Activated B cell treated with CpG ODN at 0.5 μM for 24 hours (primary cell): ENCODE measurements at regions not wholly inside any gene's neighbourhood (a gene's known extent, or its start where the extent isn't known, plus 50 kb on each side); places are given as distances from the start of the nearest gene placed in this dataset.
"Not testable (repeated sequence)": the region's sequence is repeated elsewhere in the genome, so short reads cannot be mapped to it uniquely, and the experiment has no call there.

ENCODE experiments used
- ATAC-seq: fragments of 200-7000 bp; cut with Tn5 transposase; one replicate; pipeline ENCODE4 v1.10.0; 2021; ENCODE audit warnings: low read depth, mild to moderate bottlenecking, moderate library complexity
- CTCF ChIA-PET: fragments of 350-600 bp; sonication (Branson Sonifier 250); formaldehyde crosslinking; loops from one replicate; lab custom pipeline; 2021; ENCODE audit warnings: antibody characterized with exemption; lab: Charles Lee
- POLR2A ChIA-PET: fragments of 350-600 bp; sonication (Branson Sonifier 250); formaldehyde crosslinking; loops from one replicate; lab custom pipeline; 2021; ENCODE audit warnings: antibody characterized with exemption; lab: Charles Lee
- DNase-seq: peaks from one replicate; pipeline ENCODE4 v3.0.0; 2022
- H3K27ac Mint-ChIP-seq: one replicate; pipeline ENCODE4 v1.8.0; 2020; ENCODE audit warnings: mixed read lengths
- H3K27me3 Mint-ChIP-seq: one replicate; pipeline ENCODE4 v1.8.0; 2021; ENCODE audit warnings: mixed read lengths
- H3K36me3 Mint-ChIP-seq: one replicate; pipeline ENCODE4 v1.8.0; 2021; ENCODE audit warnings: low read depth, mixed read lengths
- H3K4me1 Mint-ChIP-seq: one replicate; pipeline ENCODE4 v1.8.0; 2021; ENCODE audit warnings: mixed read lengths
- H3K4me3 Mint-ChIP-seq: one replicate; pipeline ENCODE4 v1.8.0; 2020; ENCODE audit warnings: mild to moderate bottlenecking, mixed read lengths
- H3K9me3 Mint-ChIP-seq: one replicate; pipeline ENCODE4 v1.8.0; 2020; ENCODE audit warnings: mixed read lengths
- intact Hi-C: fragments of 100-400 bp; cut with micrococcal nuclease; formaldehyde crosslinking; loops from one replicate; pipeline ENCODE4 v1.15.1; 2024
- TF ChIP-seq, protein P1 (sequence below): fragments of 200-600 bp; IDR thresholded peaks from one replicate; pipeline ENCODE4 v1.8.0; 2022; ENCODE audit warnings: antibody characterized with exemption, mild to moderate bottlenecking

DNA sequence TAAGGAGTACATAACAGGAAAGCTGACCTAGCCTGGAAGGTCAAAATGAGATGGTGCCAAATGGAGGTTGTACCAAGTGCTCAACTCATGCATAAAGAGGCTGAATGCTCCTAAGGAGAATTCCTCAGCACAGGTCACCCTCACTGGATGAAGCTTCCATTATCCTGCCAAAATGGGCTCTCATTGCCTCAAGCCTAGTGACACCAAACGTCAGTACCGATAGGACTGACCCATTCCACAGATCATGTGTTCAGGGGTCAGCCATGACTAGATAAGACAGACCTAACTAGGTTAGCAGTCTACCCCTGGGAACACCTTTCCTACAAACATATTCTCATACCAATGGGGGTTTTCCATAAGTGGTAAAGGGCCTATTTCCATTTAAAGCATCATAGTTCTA, 160.7 kb downstream of the MEX3B start:
- ATAC-seq (no peak), DNase-seq (no peak)
- H3K9me3 Mint-ChIP-seq: peaks cover 3% of the 10 kb centered on the region
- POLR2A ChIA-PET: no interaction called here
- intact Hi-C loops: no loop called here
- no peak overlapping the region for H3K4me3 Mint-ChIP-seq
- CTCF ChIA-PET: no interaction called here
- H3K27me3 Mint-ChIP-seq: peaks cover 17% of the 10 kb centered on the region
- H3K27ac Mint-ChIP-seq: no peak overlapping the region
- TF ChIP-seq, protein P1, sequence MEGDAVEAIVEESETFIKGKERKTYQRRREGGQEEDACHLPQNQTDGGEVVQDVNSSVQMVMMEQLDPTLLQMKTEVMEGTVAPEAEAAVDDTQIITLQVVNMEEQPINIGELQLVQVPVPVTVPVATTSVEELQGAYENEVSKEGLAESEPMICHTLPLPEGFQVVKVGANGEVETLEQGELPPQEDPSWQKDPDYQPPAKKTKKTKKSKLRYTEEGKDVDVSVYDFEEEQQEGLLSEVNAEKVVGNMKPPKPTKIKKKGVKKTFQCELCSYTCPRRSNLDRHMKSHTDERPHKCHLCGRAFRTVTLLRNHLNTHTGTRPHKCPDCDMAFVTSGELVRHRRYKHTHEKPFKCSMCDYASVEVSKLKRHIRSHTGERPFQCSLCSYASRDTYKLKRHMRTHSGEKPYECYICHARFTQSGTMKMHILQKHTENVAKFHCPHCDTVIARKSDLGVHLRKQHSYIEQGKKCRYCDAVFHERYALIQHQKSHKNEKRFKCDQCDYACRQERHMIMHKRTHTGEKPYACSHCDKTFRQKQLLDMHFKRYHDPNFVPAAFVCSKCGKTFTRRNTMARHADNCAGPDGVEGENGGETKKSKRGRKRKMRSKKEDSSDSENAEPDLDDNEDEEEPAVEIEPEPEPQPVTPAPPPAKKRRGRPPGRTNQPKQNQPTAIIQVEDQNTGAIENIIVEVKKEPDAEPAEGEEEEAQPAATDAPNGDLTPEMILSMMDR: no peak
- H3K4me1 Mint-ChIP-seq: peaks cover 8% of the 10 kb centered on the region
- no peaks in the 10 kb centered on the region for H3K36me3 Mint-ChIP-seq

DNA sequence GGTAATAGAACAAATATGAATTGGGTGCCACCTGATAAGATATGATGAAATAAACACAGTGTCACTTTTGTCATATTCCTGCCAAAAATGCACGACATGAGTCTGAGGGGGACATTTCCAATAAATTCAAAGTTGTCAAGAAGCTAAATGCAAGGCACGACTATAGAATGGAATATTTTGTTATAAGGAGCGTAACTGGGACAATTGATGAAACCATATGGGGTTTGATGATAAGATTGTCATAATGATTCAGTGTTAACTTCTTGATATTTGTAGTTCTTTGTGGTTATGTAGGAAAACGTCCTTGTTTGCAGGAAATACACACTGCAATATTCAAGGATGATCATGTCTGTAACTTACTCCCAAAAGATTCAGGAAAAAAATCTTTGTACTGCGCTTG, 163.3 kb downstream of the MEX3B start:
- no peak overlapping the region for H3K27ac Mint-ChIP-seq
- peaks cover 11% of the 10 kb centered on the region for H3K4me1 Mint-ChIP-seq
- TF ChIP-seq, protein P1: no peak
- no peak for DNase-seq
- ATAC-seq: no peak
- peaks cover 3% of the 10 kb centered on the region for H3K9me3 Mint-ChIP-seq
- ChIA-PET CTCF (no interaction called here), POLR2A (no interaction called here)
- peaks cover 17% of the 10 kb centered on the region for H3K27me3 Mint-ChIP-seq
- H3K4me3 Mint-ChIP-seq: no peak overlapping the region
- intact Hi-C loops: no loop called here
- no peaks in the 10 kb centered on the region for H3K36me3 Mint-ChIP-seq

DNA sequence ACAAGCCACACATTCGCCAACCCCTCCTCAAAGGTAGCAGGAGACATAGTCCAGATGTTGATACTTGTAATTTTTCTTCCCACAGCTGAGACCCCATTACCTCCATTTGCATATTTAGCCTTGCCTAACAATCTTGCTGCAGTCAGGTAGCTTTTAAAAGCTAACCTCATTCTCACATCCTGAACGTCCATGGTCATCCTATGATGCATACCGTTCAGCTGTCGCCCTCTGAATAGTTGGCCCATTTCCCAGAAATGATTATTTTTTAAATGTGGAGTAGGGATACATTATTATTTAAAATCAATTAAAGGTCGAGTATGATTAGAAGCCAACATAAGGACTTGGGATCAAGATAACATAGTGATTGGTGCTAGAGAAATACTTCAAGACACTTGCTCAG, 165.0 kb downstream of the MEX3B start:
- POLR2A ChIA-PET: no interaction called here
- H3K27me3 Mint-ChIP-seq: peaks cover 10% of the 10 kb centered on the region
- intact Hi-C loops: no loop called here

DNA sequence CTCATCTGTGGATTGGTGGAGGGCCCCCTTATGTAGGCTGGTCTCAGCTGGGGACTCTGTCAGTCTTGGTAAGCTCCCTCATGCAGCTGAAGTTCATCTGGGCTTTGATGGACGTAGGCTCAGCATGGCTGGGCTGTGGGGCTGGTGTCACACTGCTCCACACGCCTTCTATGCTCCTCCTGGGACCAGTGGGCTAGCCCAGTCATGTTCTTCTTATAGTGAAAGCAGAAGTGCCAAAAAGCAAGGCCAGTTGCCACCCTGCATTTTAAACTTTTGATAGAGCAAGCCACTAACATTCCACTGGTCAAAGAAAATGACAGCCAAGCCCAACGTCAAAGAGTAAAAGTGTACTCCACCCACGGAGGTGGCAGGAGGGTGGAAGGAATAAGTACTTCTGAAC, 165.5 kb downstream of the MEX3B start:
- intact Hi-C loops: no loop called here
- DNase-seq: no peak
- H3K9me3 Mint-ChIP-seq: no peaks in the 10 kb centered on the region
- H3K27me3 Mint-ChIP-seq: peaks cover 8% of the 10 kb centered on the region
- ChIA-PET CTCF (no interaction called here), POLR2A (no interaction called here)
- H3K27ac Mint-ChIP-seq: no peak overlapping the region
- ATAC-seq: peak; percentile 77
- no peaks in the 10 kb centered on the region for H3K36me3 Mint-ChIP-seq
- TF ChIP-seq, protein P1: no peak
- H3K4me3 Mint-ChIP-seq: no peak overlapping the region
- peaks cover 11% of the 10 kb centered on the region for H3K4me1 Mint-ChIP-seq

More for the DNA sequence above, 165.0 kb downstream of the MEX3B start:
- Mint-ChIP-seq H3K36me3 (no peaks in the 10 kb centered on the region), H3K4me1 (peaks cover 11% of the 10 kb centered on the region), H3K9me3 (no peaks in the 10 kb centered on the region), H3K4me3 (no peak overlapping the region), H3K27ac (no peak overlapping the region)
- ATAC-seq: no peak
- DNase-seq: no peak
- CTCF ChIA-PET: no interaction called here
- TF ChIP-seq, protein P1: no peak

DNA sequence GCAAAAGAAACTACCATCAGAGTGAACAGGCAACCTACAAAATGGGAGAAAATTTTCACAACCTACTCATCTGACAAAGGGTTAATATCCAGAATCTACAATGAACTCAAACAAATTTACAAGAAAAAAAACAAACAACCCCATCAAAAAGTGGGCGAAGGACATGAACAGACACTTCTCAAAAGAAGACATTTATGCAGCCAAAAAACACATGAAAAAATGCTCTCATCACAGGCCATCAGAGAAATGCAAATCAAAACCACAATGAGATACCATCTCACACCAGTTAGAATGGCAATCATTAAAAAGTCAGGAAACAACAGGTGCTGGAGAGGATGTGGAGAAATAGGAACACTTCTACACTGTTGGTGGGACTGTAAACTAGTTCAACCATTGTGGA, 170.1 kb downstream of the MEX3B start:
- H3K27me3 Mint-ChIP-seq, intact Hi-C loops, DNase-seq, POLR2A ChIA-PET, H3K4me1 Mint-ChIP-seq, H3K27ac Mint-ChIP-seq, H3K36me3 Mint-ChIP-seq, H3K9me3 Mint-ChIP-seq, CTCF ChIA-PET, ATAC-seq, H3K4me3 Mint-ChIP-seq: not testable (repeated sequence)

DNA sequence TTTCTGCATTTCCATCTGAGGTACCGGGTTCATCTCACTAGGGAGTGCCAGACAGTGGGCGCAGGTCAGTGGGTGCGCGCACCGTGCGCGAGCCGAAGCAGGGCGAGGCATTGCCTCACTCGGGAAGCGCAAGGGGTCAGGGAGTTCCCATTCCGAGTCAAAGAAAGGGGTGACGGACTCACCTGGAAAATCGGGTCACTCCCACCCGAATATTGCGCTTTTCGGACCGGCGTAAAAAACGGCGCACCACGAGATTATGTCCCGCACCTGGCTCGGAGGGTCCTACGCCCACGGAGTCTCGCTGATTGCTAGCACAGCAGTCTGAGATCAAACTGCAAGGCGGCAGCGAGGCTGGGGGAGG, 175.1 kb downstream of the MEX3B start:
- not testable (repeated sequence) for H3K36me3 Mint-ChIP-seq, H3K27ac Mint-ChIP-seq

DNA sequence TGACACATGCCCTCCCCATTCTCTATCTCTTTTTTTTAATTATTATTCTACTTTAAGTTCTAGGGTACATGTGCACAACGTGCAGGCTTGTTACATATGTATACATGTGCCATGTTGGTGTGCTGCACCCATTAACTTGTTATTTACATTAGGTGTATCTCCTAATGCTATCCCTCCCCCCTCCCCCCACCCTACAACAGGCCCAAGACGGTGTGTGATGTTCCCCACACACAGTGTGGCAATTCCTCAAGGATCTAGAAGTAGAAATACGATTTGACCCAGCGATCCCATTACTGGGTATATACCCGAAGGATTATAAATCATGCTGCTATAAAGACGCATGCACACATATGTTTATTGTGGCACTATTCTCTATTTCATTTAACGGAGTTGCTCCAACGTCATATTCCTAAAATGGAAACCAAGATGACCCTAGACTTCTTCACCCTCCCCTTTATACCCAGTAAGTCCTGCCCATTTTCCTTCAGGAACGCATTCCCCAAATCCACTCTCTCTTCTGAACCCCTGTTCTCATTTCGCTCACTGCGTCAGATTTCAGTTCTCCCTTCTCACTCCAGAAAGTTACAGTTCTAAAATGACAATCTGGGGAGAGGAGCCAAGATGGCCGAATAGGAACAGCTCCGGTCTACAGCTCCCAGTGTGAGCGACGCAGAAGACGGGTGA, 175.6 kb downstream of the MEX3B start:
- ATAC-seq, POLR2A ChIA-PET, H3K9me3 Mint-ChIP-seq, CTCF ChIA-PET, H3K27ac Mint-ChIP-seq, DNase-seq, intact Hi-C loops, H3K27me3 Mint-ChIP-seq, H3K36me3 Mint-ChIP-seq, H3K4me3 Mint-ChIP-seq: not testable (repeated sequence)
- peaks cover 24% of the 10 kb centered on the region for H3K4me1 Mint-ChIP-seq

More for the DNA sequence above, 175.1 kb downstream of the MEX3B start:
- H3K4me3 Mint-ChIP-seq, POLR2A ChIA-PET, H3K27me3 Mint-ChIP-seq, H3K9me3 Mint-ChIP-seq, ATAC-seq, DNase-seq, CTCF ChIA-PET, intact Hi-C loops: not testable (repeated sequence)
- H3K4me1 Mint-ChIP-seq: peaks cover 19% of the 10 kb centered on the region
